Anterior cingulate cortex (tissue), 58 donors: ENCODE measurements at regions not wholly inside any gene's neighbourhood (a gene's known extent, or its start where the extent isn't known, plus 50 kb on each side); places are given as distances from the start of the nearest gene placed in this dataset.

Experiments used
- DNase-seq, 58 donors: peaks; one replicate each; lab custom pipeline; 2025; lab: John Stamatoyannopoulos, UW

DNA sequence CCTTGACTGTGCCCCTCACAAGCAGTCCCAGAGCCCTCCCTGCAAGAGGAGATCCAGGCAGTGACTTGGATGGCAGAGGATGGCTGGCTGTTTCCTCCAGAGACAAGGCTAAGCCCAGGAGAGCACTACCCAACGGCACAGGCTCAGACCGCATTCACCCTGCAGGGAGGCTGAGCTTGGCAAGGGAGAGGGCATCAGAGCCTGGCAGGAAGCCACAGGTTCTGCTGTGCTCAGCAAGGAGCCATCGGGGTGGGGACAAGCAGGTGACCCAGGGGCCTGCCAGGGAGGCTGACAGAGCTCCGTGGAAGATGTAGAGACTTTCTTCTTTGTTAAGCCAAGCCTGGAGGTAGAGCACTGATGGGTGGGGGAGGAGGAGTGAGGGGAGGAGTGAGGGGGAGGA is 159.2 kb upstream of the CST7 start:
- DNase-seq = no peak

DNA sequence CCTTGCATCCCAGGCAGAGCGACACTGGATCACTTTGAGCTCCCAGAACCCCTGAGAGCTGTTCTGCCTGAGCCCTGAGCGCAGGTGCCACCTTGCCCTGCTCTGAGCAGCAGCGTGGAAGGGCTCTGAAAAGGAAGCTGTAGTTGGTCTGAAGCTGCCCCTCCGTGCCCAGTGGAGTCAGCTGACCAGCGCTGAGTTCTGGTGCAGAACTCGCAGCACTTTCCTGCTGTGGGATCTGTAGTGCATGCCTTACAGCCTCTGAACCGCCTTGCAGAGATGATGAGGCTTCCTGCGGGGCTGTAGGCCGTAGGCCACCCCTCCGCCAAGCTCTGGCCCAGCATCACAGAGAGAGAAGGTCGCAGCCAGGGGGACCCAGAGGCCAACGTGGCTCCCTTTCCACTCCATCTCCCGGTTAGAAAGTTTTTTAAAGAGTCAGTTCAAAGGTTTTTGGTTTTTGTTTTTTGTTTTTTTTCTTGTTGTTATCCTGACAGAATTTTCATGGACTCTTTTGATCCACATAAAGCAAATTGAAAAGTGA is 158.3 kb upstream of the CST7 start:
- DNase-seq = peak in 1 of 58 donors; percentile 22

DNA sequence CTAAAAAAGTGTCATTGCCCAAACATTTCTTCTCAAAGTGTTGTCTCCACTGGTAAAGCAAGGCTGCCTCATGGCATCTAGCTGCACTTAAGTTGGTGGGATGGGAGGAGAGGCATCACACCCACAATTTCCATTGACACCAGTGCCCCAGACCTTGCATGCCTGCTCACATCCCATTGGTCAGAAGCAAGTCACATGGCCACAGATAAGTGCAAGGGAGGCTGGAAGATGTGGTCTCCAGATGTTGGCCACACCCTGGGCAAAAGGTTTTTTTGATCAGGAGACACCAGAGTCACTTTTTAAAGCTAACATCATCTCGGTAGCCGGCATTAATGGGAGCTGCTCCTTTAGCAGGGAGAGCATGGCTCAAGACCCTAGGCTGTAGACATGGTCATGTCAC is 157.1 kb upstream of the CST7 start:
- no peak for DNase-seq

DNA sequence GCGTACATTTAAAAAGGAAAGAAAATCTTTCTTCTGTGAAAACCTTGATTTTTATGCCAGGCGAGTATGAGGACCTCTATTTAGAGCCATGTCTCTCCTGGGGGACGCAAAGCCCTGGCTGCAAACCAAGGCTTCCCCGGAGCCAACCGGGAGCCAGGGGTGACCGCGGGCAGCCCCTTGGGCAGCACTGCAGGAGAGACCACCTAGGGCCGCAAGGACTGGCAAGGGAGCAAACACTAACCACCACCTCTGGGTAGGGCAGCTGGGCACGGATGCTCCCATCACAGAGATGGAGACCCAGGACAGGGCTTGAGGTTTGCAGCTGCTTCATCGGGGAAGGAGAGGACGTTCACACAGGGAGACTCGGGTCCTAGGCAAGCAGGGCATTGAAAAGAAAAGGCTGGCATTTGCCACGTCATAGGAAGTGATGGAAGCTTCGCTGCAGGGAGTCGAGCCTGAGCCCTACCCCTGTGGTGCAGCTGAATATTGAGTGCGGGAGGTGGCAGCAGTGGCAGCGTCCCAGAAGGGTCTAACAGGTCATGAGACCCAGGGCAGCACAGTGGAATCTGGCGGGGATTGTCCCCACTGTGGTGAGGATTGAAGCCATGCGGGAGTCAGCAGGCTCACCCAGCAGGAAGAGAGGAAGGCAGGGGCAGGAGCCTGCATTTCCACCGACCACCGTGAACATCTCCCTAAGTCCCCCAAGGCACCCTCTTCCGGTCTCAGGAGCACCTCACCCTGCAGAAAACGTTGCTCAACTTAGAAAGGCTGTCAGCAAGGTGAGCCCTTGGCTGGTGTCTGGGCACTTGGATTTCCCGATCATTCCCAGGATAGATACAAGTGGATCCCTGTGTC is 156.2 kb upstream of the CST7 start:
- DNase-seq = no peak

DNA sequence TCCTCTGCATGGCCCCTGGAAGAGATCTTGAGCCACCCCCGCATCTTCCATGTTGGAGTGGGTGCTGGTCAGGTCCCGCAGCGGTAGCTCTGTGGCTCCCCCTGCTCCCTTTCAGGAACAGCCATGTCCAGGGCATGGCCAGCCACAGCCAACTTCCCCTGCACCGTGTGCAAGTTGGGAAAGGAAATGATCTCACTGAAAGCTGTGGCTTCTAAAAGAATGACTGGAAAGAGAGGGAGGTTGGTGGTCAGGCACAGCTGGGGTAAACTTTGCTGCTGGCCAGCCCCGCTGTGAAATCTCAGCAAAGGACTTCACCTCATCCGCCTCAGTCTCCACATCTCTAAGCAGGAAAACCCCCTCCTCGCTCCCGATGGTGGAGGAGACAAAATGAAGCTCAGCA is 153.6 kb upstream of the CST7 start:
- no peak for DNase-seq

DNA sequence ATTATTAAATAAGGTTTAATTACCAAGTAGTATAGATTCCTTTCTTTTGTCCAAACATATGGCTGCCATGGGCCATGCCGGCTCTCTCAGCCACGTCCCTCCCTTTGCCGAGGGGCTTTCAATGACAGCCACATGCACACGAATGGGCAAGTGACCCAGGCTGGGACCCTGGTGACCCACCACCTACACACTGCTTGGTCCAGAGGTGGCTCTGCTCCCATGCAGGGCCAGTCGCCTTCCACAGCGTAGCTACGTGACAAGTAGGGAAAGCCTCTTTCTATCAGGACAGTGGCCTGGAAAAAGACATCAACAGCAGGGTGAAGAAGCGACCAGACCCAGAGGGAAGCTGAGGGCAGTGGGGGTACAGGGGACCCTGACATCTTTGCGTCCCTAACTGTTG is 152.8 kb upstream of the CST7 start:
- no peak for DNase-seq

DNA sequence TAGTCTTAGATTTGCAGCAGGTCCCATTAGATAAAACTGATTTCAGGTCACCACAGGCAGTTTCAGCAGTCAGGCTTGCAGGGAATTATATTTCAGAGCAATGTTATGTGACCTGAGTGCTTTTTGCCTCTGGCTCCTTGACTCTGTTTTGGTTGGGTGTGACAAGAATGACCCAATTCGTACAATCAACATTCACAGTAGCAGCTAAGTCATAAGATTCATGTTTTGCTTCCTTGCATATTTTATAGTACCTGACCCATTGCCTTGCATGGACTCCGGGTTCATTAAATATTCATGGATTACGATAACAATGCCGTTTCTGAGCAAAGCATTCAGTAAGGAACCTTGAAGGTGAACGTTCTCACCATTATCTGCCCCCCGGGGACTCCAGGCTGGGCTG is 152.0 kb upstream of the CST7 start:
- DNase-seq = no peak

DNA sequence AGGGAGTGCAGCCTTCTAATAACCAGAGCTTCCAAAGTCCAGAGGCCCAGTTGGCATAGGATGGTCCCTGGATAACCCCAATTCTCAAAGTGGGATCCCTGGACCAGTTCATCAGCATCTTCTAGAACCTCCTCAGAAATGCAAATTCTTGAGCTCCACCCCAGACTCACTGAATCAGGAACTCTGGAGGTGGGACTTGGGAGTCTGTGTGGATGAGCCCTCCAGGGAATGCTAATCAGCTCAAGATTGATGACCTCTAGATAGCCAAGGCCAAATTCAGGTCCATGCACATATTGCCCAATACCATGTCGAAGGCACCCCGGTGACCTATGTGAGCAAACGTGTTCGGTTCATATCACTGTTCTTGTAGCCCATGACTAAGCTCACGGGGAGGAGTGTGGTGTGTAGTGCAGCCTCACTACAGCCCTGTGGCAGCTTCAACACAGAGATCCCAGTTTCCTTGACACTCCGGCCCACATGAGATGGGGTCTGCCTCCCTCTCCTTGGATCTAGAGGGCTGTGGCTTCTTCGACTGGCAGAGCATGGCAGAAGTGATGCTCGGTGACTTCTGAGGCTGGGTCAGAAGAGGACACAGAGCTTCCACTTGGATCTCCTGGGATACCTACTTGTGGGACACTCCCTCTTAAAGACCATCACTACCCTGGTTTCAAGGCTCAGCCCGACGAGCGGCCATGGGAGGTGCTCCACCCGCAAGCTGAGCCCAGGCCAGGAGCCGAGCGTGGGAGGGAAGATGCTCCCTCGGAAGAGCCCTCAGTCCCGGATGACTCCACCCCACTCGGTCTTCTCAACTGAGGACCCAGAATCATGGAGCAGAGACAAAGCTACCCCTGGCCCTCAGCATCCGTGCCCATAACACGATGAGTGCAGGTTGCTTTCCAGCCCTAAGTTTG is 151.1 kb upstream of the CST7 start:
- no peak for DNase-seq

DNA sequence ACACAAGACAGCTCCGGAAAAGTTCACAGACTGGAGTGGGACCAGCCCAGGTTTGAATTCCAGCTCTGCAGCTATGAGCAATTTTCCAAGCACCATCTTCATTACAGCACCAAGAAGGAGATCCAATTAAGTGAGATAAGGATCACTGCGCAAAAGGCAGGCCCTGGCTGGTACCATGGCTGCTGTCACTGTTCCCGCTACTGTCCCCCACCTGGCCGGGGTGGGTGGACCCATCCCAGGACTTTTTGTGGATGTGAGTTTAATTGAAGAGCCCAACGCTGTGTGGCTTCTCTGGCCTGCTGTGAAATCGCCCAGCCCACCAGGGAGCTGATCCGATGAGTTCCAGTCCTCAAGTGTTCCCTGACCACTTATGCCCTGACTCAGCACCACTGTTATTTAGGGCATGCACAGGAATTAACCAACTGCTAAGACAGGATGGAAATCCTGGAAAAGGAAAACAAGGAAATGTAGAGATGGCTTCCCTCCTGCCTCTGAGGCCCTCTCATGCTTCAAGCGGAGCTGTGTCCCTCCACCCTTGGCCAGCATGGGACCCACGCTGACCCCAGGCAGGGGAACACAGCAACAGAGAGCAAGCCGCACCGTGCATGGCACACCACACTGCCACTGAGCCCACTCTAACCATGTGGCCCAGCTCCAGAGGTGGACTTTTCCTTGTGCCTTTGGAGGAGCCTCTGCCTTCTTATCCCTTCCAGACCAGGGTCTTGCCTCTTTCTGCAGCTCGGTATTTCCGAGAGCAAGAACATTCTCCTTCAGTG is 150.0 kb upstream of the CST7 start:
- DNase-seq = no peak

DNA sequence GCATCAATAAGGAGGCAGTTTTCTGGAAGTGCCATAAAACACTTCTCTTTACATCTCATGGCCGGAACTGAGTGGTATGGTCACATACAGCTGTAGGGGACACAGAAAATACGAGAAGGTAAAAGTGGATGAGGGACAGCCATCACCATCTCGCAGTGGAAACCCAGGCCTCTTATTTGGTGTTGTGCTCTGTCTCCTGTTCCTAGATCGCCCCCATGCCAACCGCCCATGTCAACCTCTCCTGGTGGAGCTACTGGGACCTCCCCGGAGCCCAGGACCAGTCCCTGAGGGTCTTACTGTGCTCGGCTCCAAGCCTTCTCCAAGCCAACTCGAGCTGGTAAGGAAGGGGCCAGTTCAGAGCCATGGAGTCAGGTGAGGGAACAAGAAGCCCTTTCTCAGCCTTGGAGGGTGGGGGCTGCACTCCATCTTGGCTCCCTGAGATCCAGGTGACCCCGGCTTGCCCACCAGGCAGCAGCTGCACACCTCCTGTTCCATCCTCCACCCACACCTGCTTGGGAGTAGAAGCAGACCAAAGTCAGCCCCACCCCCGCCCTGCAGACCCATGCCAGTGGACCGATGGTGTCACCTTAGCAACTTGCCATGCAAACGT is 149.0 kb upstream of the CST7 start:
- no peak for DNase-seq

DNA sequence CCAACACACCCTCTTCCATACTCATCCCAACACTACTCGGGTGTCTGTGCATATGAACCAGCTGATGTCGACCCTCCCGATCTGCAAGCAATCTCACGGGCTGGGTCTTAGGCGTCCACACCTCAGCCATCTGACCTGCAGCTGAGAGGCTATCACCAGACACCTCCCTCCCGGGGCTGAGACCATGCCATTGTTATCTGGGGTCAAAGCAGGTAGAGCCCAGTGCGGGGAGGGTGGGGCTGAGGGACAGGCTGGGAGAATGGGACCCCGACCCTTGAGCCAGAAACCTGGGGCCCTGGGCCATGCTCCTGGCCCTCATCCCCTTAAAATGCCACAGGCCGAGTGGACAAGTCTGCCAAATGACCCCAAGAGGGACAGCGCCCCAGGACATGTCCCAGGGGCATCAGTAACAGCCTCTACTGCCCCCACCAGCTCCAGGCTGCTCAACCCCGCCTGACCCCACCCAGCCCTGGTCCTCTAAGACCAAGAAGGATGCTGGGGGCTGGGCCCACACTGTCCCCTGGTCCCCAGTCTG is 146.7 kb upstream of the CST7 start:
- DNase-seq = no peak

DNA sequence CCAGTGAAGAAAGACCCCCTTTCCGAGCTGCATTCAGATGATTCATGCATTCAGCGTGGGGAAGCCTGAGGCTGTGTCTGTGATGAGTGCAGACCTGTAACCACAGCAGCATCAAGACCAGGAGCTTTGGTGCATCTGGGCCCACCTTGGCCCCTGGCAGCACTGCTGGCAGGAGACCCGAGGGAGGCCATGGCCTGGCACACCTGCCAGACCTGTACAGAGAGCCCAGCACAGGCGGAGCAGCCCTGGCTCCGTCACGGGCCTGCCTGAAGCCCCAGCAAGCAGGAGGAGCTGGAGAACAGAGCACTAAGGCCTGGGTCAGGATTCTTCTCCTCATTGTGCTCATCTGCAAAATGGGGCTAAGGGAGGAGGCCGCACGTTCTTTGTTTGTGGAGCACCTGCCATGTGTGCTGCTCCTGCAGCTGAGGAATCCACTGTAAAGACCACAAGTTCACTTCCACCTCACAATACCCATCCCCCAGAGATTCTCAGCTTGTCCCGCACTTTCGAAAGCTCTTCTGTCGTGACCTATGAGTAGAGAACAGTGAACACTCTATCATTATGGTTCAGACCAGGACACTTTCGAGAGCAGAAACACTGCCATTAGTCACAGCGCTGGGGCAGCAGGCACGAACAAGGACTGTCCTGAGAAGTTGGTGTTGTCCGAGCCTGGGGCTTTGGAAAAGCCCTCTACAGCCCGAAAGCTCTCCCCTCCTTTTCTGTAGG is 144.4 kb upstream of the CST7 start:
- no peak for DNase-seq

DNA sequence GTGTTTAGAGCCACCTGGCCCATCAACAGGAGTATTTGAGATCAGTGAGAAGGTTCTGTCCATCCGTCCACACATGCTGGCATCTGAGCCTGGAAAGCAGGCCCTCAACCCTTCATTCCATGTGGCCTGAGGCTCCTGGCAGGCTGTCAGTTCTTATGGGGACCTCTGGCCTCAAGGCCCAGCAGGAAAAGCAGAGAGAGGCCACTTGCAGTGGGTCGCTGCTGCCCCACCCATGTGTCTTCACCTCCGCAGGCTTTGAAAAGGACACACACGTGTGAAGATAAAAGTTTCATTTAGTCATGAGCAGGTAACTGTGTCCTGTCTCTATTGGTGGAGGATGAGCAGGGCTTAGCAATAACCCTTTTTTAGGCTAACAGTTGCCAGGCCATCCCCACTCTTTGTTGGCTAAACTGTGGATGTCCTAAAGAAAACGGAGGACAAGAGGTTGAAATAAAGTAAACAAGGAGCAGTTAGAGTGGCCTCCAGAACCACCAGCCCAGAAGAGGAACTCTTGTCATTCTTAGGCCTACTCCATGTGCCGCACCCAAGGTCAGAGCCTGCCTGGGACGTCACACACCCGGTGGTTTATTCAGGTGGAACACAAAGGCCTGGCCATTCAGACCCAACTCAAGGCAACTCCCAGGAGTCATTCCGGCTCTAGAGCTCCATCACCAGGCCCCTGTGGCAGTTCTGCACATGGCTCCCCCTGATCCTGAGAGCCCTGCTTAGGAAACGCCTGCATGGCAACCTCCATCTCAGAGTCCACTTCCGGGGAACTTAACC is 143.4 kb upstream of the CST7 start:
- no peak for DNase-seq

DNA sequence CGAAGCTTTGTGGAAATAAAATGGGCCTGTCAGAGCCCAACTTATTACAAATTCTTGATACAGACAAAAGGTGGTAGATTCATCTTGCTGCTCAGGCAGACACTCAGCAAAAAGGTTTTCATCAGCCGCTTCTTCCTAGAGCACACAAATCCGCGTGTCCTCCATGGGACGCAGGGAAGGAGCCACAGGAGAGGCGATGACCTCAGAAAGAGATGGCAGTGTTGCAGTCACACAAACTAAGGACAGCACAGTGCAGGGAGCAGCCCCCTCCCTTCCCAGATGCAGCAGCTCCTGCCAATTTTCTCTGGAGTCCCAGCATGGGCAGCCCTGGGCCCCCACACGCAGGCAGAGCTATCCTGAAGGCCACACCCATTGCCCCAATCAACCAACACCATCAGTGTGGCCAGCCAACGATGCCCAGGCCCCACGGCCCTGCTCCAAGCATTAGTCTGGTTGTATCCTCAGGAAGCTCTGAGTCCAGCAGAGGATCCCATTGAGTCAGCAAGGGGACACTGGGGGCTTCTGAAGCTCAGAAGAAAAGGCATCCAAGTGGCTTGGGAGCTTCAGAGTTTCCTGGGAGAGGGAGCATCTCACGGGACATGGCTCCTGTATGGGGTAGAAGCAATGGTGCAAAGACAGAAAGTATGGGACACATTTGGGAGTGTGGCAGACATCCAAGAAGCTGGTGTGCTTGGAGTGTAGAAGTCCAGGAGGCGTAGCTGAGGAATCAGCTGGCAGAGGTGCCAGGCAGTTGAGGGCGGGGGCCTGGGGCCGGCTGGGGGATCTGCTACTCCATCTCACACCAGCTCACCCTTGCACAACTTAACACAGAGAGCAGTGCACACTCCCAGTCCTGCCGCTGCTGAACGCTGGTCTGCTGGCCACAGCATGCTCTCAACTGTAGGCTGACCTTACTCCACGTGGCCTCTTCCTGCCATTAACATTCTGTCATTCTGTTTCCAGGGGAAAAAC is 142.1 kb upstream of the CST7 start:
- no peak for DNase-seq

DNA sequence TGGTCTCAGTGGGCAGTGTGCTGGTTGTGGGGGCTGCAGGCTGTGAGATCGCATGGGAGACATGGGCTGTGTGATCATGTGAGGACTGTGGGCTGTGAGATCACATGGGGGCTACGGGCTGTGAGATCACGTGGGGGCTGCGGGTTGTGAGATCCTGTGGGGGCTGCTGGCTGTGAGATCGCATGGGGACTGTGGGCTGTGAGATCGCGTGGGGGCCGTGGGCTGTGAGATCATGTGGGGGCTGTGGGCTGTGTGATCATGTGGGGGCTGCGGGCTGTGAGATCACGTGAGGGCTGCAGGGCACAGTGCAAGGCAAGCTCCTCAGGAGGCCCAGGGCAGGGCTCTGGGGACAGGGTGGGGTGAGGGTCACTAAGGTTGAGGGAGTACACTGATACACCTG is 140.5 kb upstream of the CST7 start:
- no peak for DNase-seq

DNA sequence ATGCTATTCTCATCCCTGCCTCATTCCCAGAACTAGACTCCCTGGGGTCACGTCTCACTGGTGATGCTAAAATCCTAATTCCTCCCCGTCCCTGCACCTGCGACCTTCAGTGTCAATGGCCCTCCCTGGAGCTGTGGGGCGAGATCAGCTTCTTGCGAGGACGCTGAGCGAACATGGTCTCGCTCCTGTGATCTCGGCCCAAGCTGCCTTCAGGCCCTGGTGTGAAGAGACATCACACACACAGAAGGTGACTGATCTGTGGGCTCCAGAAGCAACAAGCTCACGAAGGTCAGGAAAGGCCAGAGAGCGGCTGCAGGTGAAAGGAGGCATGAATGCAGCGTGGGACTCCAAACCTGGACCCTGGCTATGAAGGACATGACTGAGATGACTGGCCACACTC is 139.5 kb upstream of the CST7 start:
- no peak for DNase-seq
